Neuronal stem cell (in vitro differentiated cells): ENCODE measurements at regions not wholly inside any gene's neighbourhood (a gene's known extent, or its start where the extent isn't known, plus 50 kb on each side); places are given as distances from the start of the nearest gene placed in this dataset.

Experiments used
- DNase-seq: peaks from one replicate; pipeline ENCODE4 v3.0.0-alpha.2; 2013; ENCODE audit warnings: low spot score
- H2AFZ ChIP-seq: one replicate; pipeline ENCODE4 v1.6.1; 2013; ENCODE audit warnings: mild to moderate bottlenecking, low read length, inconsistent platforms
- H2AK5ac ChIP-seq: 2 replicates; pipeline ENCODE4 v1.6.1; 2013; ENCODE audit warnings: low read depth, mild to moderate bottlenecking, inconsistent platforms, low read length, moderate library complexity, mixed read lengths
- H2BK120ac ChIP-seq: 2 replicates; pipeline ENCODE4 v1.6.1; 2013; ENCODE audit warnings: low read depth, mild to moderate bottlenecking, inconsistent platforms, low read length, moderate library complexity, mixed read lengths
- H2BK12ac ChIP-seq: one replicate; pipeline ENCODE4 v1.6.1; 2013; ENCODE audit warnings: low read length, inconsistent platforms
- H2BK15ac ChIP-seq: 2 replicates; pipeline ENCODE4 v1.6.1; 2013; ENCODE audit warnings: mild to moderate bottlenecking, low read length, inconsistent platforms, mixed read lengths
- H2BK5ac ChIP-seq: one replicate; pipeline ENCODE4 v1.6.1; 2013; ENCODE audit warnings: inconsistent platforms, mild to moderate bottlenecking, low read length, moderate library complexity
- H3K14ac ChIP-seq: one replicate; pipeline ENCODE4 v1.6.1; 2013; ENCODE audit warnings: low read length, inconsistent platforms
- H3K18ac ChIP-seq: 2 replicates; pipeline ENCODE4 v1.6.1; 2013; ENCODE audit warnings: low read length, inconsistent platforms
- H3K23ac ChIP-seq: 2 replicates; pipeline ENCODE4 v1.6.1; 2013; ENCODE audit warnings: low read depth, mild to moderate bottlenecking, mixed read lengths, low read length, inconsistent platforms; ENCODE audit not compliant: poor library complexity
- H3K27ac ChIP-seq: replicated peaks from 3 replicates; pipeline ENCODE4 v1.5.1; 2013; ENCODE audit warnings: low read length, inconsistent platforms
- H3K27me3 ChIP-seq, 3 experiments: 2 replicates each; pipeline ENCODE4 v1.6.1; 2013; ENCODE audit warnings: low read length in 3 of 3, mild to moderate bottlenecking in 2 of 3, inconsistent platforms in 1 of 3, low read depth in 1 of 3, mixed read lengths in 1 of 3, moderate library complexity in 1 of 3; ENCODE audit not compliant: control insufficient read depth in 3 of 3, insufficient read depth in 3 of 3
- H3K36me3 ChIP-seq, 2 donors: replicated peaks in 1 of 2; 2 replicates each; pipeline ENCODE4 v1.6.1; 2013; ENCODE audit warnings: low read length in 2 of 2; ENCODE audit not compliant: control insufficient read depth in 2 of 2, insufficient read depth in 2 of 2
- H3K4ac ChIP-seq: 2 replicates; pipeline ENCODE4 v1.6.1; 2013; ENCODE audit warnings: inconsistent platforms, mild to moderate bottlenecking, low read length, moderate library complexity
- H3K4me1 ChIP-seq, 2 donors: 1 replicate in 1 of 2; 2 replicates in 1 of 2; pipeline ENCODE4 v1.6.1; 2013; ENCODE audit warnings: low read length in 2 of 2, low read depth in 1 of 2; ENCODE audit not compliant: control insufficient read depth in 2 of 2, insufficient read depth in 1 of 2
- H3K4me2 ChIP-seq: one replicate; pipeline ENCODE4 v1.6.1; 2013; ENCODE audit warnings: mild to moderate bottlenecking, low read length, inconsistent platforms; ENCODE audit not compliant: insufficient read depth, poor library complexity, severe bottlenecking
- H3K4me3 ChIP-seq, 2 donors: 2 replicates each; pipeline ENCODE4 v1.5.1; 2013; ENCODE audit warnings: low read length in 2 of 2, mild to moderate bottlenecking in 2 of 2, inconsistent platforms in 1 of 2, moderate library complexity in 1 of 2
- H3K79me1 ChIP-seq: one replicate; pipeline ENCODE4 v1.6.1; 2013; ENCODE audit warnings: low read depth, mild to moderate bottlenecking, inconsistent platforms, low read length, moderate library complexity
- H3K9ac ChIP-seq: one replicate; pipeline ENCODE4 v1.6.1; 2013; ENCODE audit warnings: mild to moderate bottlenecking, low read depth, low read length, inconsistent platforms; ENCODE audit not compliant: poor library complexity
- H3K9me3 ChIP-seq, 2 donors: replicated peaks in 1 of 2; 2 replicates each; pipeline versions ENCODE3 to v1.6.1; 2013; ENCODE audit warnings: low read length in 2 of 2, mild to moderate bottlenecking in 2 of 2, inconsistent platforms in 1 of 2, low read depth in 1 of 2, mixed read lengths in 1 of 2, moderate library complexity in 1 of 2; ENCODE audit not compliant: control insufficient read depth in 2 of 2, insufficient read depth in 1 of 2
- H4K8ac ChIP-seq: one replicate; pipeline ENCODE4 v1.6.1; 2013; ENCODE audit warnings: low read depth, mild to moderate bottlenecking, inconsistent platforms, low read length, moderate library complexity
- H4K91ac ChIP-seq: one replicate; pipeline ENCODE4 v1.6.1; 2013; ENCODE audit warnings: low read length, low read depth, mild to moderate bottlenecking, inconsistent platforms; ENCODE audit not compliant: poor library complexity
- WGBS, 2 donors: extraction: QIAGEN DNeasy Blood & Tissue Kit; methylation state at CpG; one replicate each; pipeline ENCODE4 v1.1.7; 2013; ENCODE audit warnings: missing lambda C conversion rate in 2 of 2, mixed read lengths in 1 of 2; ENCODE audit not compliant: insufficient read length in 2 of 2, insufficient replicate concordance in 1 of 2; ENCODE audit errors: extremely low coverage in 2 of 2; 5-methylcytosine and 5-hydroxymethylcytosine counted together

- H2AFZ ChIP-seq, result no peak overlapping the region
- no peak overlapping the region for H3K4me3 ChIP-seq
- no peak overlapping the region for H2BK120ac ChIP-seq
- no peak overlapping the region for H2BK12ac ChIP-seq
- H3K18ac ChIP-seq, result no peak overlapping the region
- H3K4me1 ChIP-seq, result no peaks in the 10 kb centered on the region
- no peak overlapping the region for H3K23ac ChIP-seq
- H3K36me3 ChIP-seq, result no peaks in the 10 kb centered on the region
- H3K4ac ChIP-seq, result no peak overlapping the region
- DNase-seq, result no peak
- no CpG with 5 or more reads among the region's 1 CpG for WGBS, 2 donors
- no peak overlapping the region for H2BK5ac ChIP-seq
- H3K9me3 ChIP-seq, result no peaks in the 10 kb centered on the region
- H3K14ac ChIP-seq, result no peak overlapping the region
- no peak overlapping the region for H3K27ac ChIP-seq
- no peak overlapping the region for H2BK15ac ChIP-seq
- no peak overlapping the region for H3K9ac ChIP-seq
- no peak overlapping the region for H4K8ac ChIP-seq
- no peak overlapping the region for H2AK5ac ChIP-seq
- no peak overlapping the region for H4K91ac ChIP-seq
- H3K27me3 ChIP-seq, result no peaks in the 10 kb centered on the region
- H3K4me2 ChIP-seq, result no peak overlapping the region
- no peaks in the 10 kb centered on the region for H3K79me1 ChIP-seq
Measured at GRCh38 chr7:14092331-14092730, 102.9 kb upstream of the ETV1 start.

- no peak overlapping the region for H3K4me2 ChIP-seq
- no peak overlapping the region for H2BK12ac ChIP-seq
- no peak overlapping the region for H4K8ac ChIP-seq
- H2AFZ ChIP-seq, result no peak overlapping the region
- H3K9me3 ChIP-seq, result peaks cover 0 to 13% of the 10 kb centered on the region in 2 donors
- no peaks in the 10 kb centered on the region for H3K36me3 ChIP-seq
- H2AK5ac ChIP-seq, result no peak overlapping the region
- no peak overlapping the region for H2BK5ac ChIP-seq
- no peak for DNase-seq
- no peak overlapping the region for H2BK120ac ChIP-seq
- WGBS, 2 donors, result no CpG with 5 or more reads among the region's 1 CpG
- no peak overlapping the region for H3K9ac ChIP-seq
- no peaks in the 10 kb centered on the region for H3K27me3 ChIP-seq
- H3K27ac ChIP-seq, result no peak overlapping the region
- H3K18ac ChIP-seq, result no peak overlapping the region
- no peaks in the 10 kb centered on the region for H3K79me1 ChIP-seq
- no peak overlapping the region for H3K23ac ChIP-seq
- no peak overlapping the region for H3K4ac ChIP-seq
- H3K14ac ChIP-seq, result no peak overlapping the region
- H3K4me1 ChIP-seq, result no peaks in the 10 kb centered on the region
- H4K91ac ChIP-seq, result no peak overlapping the region
- H2BK15ac ChIP-seq, result no peak overlapping the region
- no peak overlapping the region for H3K4me3 ChIP-seq
Measured at GRCh38 chr7:14085901-14086300, 96.4 kb upstream of the ETV1 start.

- no peak overlapping the region for H4K8ac ChIP-seq
- H2BK5ac ChIP-seq, result no peak overlapping the region
- no peaks in the 10 kb centered on the region for H3K4me1 ChIP-seq
- H3K14ac ChIP-seq, result no peak overlapping the region
- no peaks in the 10 kb centered on the region for H3K27me3 ChIP-seq
- H3K4me2 ChIP-seq, result no peak overlapping the region
- DNase-seq, result no peak
- no peak overlapping the region for H3K4me3 ChIP-seq
- no peak overlapping the region for H3K4ac ChIP-seq
- H2BK12ac ChIP-seq, result no peak overlapping the region
- H2BK15ac ChIP-seq, result no peak overlapping the region
- H3K27ac ChIP-seq, result no peak overlapping the region
- H4K91ac ChIP-seq, result no peak overlapping the region
- H3K36me3 ChIP-seq, result no peaks in the 10 kb centered on the region
- no peaks in the 10 kb centered on the region for H3K79me1 ChIP-seq
- no peak overlapping the region for H2AFZ ChIP-seq
- no peak overlapping the region for H3K9ac ChIP-seq
- H2BK120ac ChIP-seq, result no peak overlapping the region
- peaks cover 0 to 13% of the 10 kb centered on the region in 2 donors for H3K9me3 ChIP-seq
- no peak overlapping the region for H3K23ac ChIP-seq
- no peak overlapping the region for H2AK5ac ChIP-seq
- H3K18ac ChIP-seq, result no peak overlapping the region
- no CpG with 5 or more reads among the region's 2 CpGs for WGBS, 2 donors
Measured at GRCh38 chr7:14083761-14084160, 94.3 kb upstream of the ETV1 start.

GRCh38 chr7:14073988-14074387 is 84.5 kb upstream of the ETV1 start:
- H3K4me2 ChIP-seq, result no peak overlapping the region
- no peak for DNase-seq

More at GRCh38 chr7:14073988-14074387, 84.5 kb upstream of the ETV1 start:
- Histone ChIP-seq H2AK5ac (no peak overlapping the region), H3K79me1 (no peaks in the 10 kb centered on the region), H3K23ac (no peak overlapping the region), H3K36me3 (no peaks in the 10 kb centered on the region), H3K27ac (no peak overlapping the region), H3K4ac (no peak overlapping the region), H3K14ac (no peak overlapping the region), H2BK12ac (no peak overlapping the region), H2BK5ac (no peak overlapping the region), H3K27me3 (no peaks in the 10 kb centered on the region), H3K4me3 (no peak overlapping the region), H3K9me3 (peaks cover 0 to 1% of the 10 kb centered on the region in 2 donors), H4K8ac (no peak overlapping the region), H3K9ac (no peak overlapping the region), H2BK120ac (no peak overlapping the region), H2AFZ (no peak overlapping the region), H3K18ac (no peak overlapping the region), H3K4me1 (no peaks in the 10 kb centered on the region), H2BK15ac (no peak overlapping the region), H4K91ac (no peak overlapping the region)
